ENCODE measurements at regions not wholly inside any gene's neighbourhood (a gene's known extent, or its start where the extent isn't known, plus 50 kb on each side); places are given as distances from the start of the nearest gene placed in this dataset.

DNA sequence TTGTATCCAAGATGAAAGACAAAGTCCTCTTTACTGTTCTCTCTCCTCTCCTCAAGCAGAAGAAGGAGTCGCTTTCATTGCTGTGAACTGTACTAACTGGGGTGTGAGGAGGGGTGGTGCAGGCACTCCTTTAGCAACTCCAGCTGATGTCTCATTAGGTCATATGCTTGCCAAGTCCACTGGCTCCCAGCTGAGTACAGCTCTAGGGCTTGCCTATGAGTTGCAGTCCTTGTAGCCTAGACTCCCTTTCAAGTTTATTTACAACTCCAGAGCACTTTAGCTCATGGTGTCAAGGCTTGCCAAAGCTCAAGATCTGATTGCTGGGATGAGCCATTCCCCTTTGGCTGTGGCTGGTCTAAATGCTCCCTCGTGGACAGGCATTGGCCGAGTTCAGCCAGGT, 55.1 kb upstream of the PDGFD start:
- TF ChIP-seq CTCF (conservative IDR thresholded peaks at IDR 0.05; ENCODE audit: low read depth, low read length) = no peak
- H3K4me3 ChIP-seq (ENCODE audit: low read length) = no peak overlapping the region
- DNase-seq (ENCODE audit: low read depth) = no peak

GRCh38 chr11:104214517-104214916, 50.6 kb upstream of the PDGFD start:
- TF ChIP-seq CTCF (conservative IDR thresholded peaks at IDR 0.05; ENCODE audit: low read depth, low read length) = no peak
- no peak overlapping the region for H3K4me3 ChIP-seq (ENCODE audit: low read length)
- no peak for DNase-seq (ENCODE audit: low read depth)
